22Rv1 (cell line): ENCODE measurements at regions not wholly inside any gene's neighbourhood (a gene's known extent, or its start where the extent isn't known, plus 50 kb on each side); places are given as distances from the start of the nearest gene placed in this dataset.

ENCODE experiments used
- CTCF ChIP-seq: fragments of 450-650 bp; IDR thresholded peaks from 2 replicates; pipeline ENCODE4 v1.5.1; 2017; ENCODE audit warnings: mild to moderate bottlenecking
- ZFX ChIP-seq: fragments of 450-650 bp; IDR thresholded peaks from 2 replicates; pipeline ENCODE4 v1.6.1; 2017; ENCODE audit warnings: antibody characterized with exemption, borderline replicate concordance

- TF ChIP-seq CTCF: no peak
- TF ChIP-seq ZFX: no peak
These were observed 66.6 kb upstream of the IGFBP3 start for GRCh38 chr7:45987521-45988290.
